ENCODE measurements at regions not wholly inside any gene's neighbourhood (a gene's known extent, or its start where the extent isn't known, plus 50 kb on each side); places are given as distances from the start of the nearest gene placed in this dataset.
"Not testable (repeated sequence)": the region's sequence is repeated elsewhere in the genome, so short reads cannot be mapped to it uniquely, and the experiment has no call there.

GRCh38 chr11:112525270-112525669, 264.6 kb upstream of the PLET1 start:
- DNase-seq (ENCODE audit: low spot score): no peak
- intact Hi-C loops (cut with DNase I): no loop called here

- intact Hi-C loops (cut with DNase I): no loop called here
- no peak for DNase-seq (ENCODE audit: low spot score)
Observed at GRCh38 chr11:112525844-112526590, 265.4 kb upstream of the PLET1 start.

- no peak for DNase-seq (ENCODE audit: low spot score)
- intact Hi-C loops (cut with DNase I): no loop called here
Observed at GRCh38 chr11:112526699-112527416, 266.2 kb upstream of the PLET1 start.

GRCh38 chr11:112529071-112529470, 268.4 kb upstream of the PLET1 start:
- no peak for DNase-seq (ENCODE audit: low spot score)
- intact Hi-C loops (cut with DNase I): no loop called here

- intact Hi-C loops (cut with DNase I): no loop called here
- no peak for DNase-seq (ENCODE audit: low spot score)
Observed at GRCh38 chr11:112532506-112532905, 271.8 kb upstream of the PLET1 start.

GRCh38 chr11:112533682-112534081, 273.0 kb upstream of the PLET1 start:
- intact Hi-C loops (cut with DNase I): no loop called here
- no peak for DNase-seq (ENCODE audit: low spot score)

- no peak for DNase-seq (ENCODE audit: low spot score)
- intact Hi-C loops (cut with DNase I): no loop called here
Observed at GRCh38 chr11:112534208-112534607, 273.5 kb upstream of the PLET1 start.

- intact Hi-C loops (cut with DNase I): no loop called here
- DNase-seq (ENCODE audit: low spot score): no peak
Observed at GRCh38 chr11:112537026-112537425, 276.4 kb upstream of the PLET1 start.

- DNase-seq (ENCODE audit: low spot score): no peak
- intact Hi-C loops (cut with DNase I): no loop called here
Observed at GRCh38 chr11:112537846-112538330, 277.2 kb upstream of the PLET1 start.

GRCh38 chr11:112538534-112539280, 278.0 kb upstream of the PLET1 start:
- no peak for DNase-seq (ENCODE audit: low spot score)
- intact Hi-C loops (cut with DNase I): no loop called here

GRCh38 chr11:112539281-112539555, 278.6 kb upstream of the PLET1 start:
- intact Hi-C loops (cut with DNase I); DNase-seq (ENCODE audit: low spot score): not testable (repeated sequence)

- intact Hi-C loops (cut with DNase I): no loop called here
- no peak for DNase-seq (ENCODE audit: low spot score)
Observed at GRCh38 chr11:112539741-112540140, 279.1 kb upstream of the PLET1 start.

- DNase-seq (ENCODE audit: low spot score): no peak
- intact Hi-C loops (cut with DNase I): no loop called here
Observed at GRCh38 chr11:112540261-112540660, 279.6 kb upstream of the PLET1 start.

- no peak for DNase-seq (ENCODE audit: low spot score)
- intact Hi-C loops (cut with DNase I): no loop called here
Observed at GRCh38 chr11:112541140-112542046, 280.7 kb upstream of the PLET1 start.

GRCh38 chr11:112542479-112542878, 281.8 kb upstream of the PLET1 start:
- intact Hi-C loops (cut with DNase I): no loop called here
- no peak for DNase-seq (ENCODE audit: low spot score)

GRCh38 chr11:112543390-112543789, 282.7 kb upstream of the PLET1 start:
- no peak for DNase-seq (ENCODE audit: low spot score)
- intact Hi-C loops (cut with DNase I): no loop called here

- no peak for DNase-seq (ENCODE audit: low spot score)
- intact Hi-C loops (cut with DNase I): no loop called here
Observed at GRCh38 chr11:112548641-112549040, 288.0 kb upstream of the PLET1 start.

GRCh38 chr11:112553205-112553731, 292.6 kb upstream of the PLET1 start:
- intact Hi-C loops (cut with DNase I): no loop called here

GRCh38 chr11:112554586-112554985, 293.9 kb upstream of the PLET1 start:
- DNase-seq (ENCODE audit: low spot score): no peak
- intact Hi-C loops (cut with DNase I): no loop called here

More at GRCh38 chr11:112553205-112553731, 292.6 kb upstream of the PLET1 start:
- DNase-seq (ENCODE audit: low spot score): no peak
